ENCODE measurements at regions not wholly inside any gene's neighbourhood (a gene's known extent, or its start where the extent isn't known, plus 50 kb on each side); places are given as distances from the start of the nearest gene placed in this dataset.

GRCh38 chr16:87132361-87133014, 184.7 kb downstream of the C16orf95 start:
- Histone ChIP-seq H3K79me2 (ENCODE audit: control insufficient read depth, insufficient read depth, low read length) (no peaks in the 10 kb centered on the region), H2AFZ (ENCODE audit: control insufficient read depth, low read depth, low read length) (no peak overlapping the region), H3K9me3 (replicated peaks; ENCODE audit: control insufficient read depth, insufficient read depth, low read length) (no peaks in the 10 kb centered on the region; the same call in 2 of the 3 replicates), H3K36me3 (ENCODE audit: control insufficient read depth in 2 of 2, insufficient read depth in 2 of 2, low read length in 1 of 2) (no peaks in the 10 kb centered on the region), H3K27ac (ENCODE audit: control insufficient read depth, insufficient read depth) (no peak overlapping the region), H3K27me3 (replicated peaks in 1 of 2; ENCODE audit: control insufficient read depth in 2 of 2, insufficient read depth in 2 of 2, low read length in 1 of 2) (no peaks in the 10 kb centered on the region), H3K4me1 (ENCODE audit: control insufficient read depth, insufficient read depth, low read length) (no peaks in the 10 kb centered on the region), H3K4me2 (ENCODE audit: control insufficient read depth, insufficient read depth) (no peak overlapping the region), H4K20me1 (ENCODE audit: control insufficient read depth, insufficient read depth) (no peaks in the 10 kb centered on the region), H3K9ac (ENCODE audit: control insufficient read depth, insufficient read depth, low read length) (no peak overlapping the region), H3K4me3 (no peak overlapping the region)
- ChIA-PET POLR2A (no interaction called here), RAD21 (ENCODE audit: unreplicated experiment) (no interaction called here), CTCF (no interaction called here), SMC1A (ENCODE audit: uncharacterized antibody, unreplicated experiment) (no interaction called here)
- ATAC-seq (no peak), FAIRE-seq (no peak), DNase-seq (ENCODE audit: low read depth, low spot score) (no peak)
- BruUV-seq (replicated peaks), result no TSS peak
- intact Hi-C loops (cut with micrococcal nuclease; ENCODE audit: unreplicated experiment) (no loop called here), in situ Hi-C loops (cut with MboI) (no loop called here)
- no peak for TF ChIP-seq RB1 (IDR thresholded peaks at IDR 0.05; ENCODE audit: borderline replicate concordance)
- TF ChIP-seq ATF7 (IDR thresholded peaks at IDR 0.05; ENCODE audit: low read depth), result no peak
- TF ChIP-seq NKRF (conservative IDR thresholded peaks at IDR 0.05), result no peak
- TF ChIP-seq SRF (IDR thresholded peaks at IDR 0.05; ENCODE audit: low read depth in 2 of 2, low read length in 2 of 2), result no peak
- TF ChIP-seq RELB (IDR thresholded peaks at IDR 0.05; ENCODE audit: low read depth), result no peak
- no peak for TF ChIP-seq EGR1 (IDR thresholded peaks at IDR 0.05; ENCODE audit: borderline replicate concordance in 1 of 2, low read depth in 2 of 2, low read length in 2 of 2)
- no peak for TF ChIP-seq RAD51 (IDR thresholded peaks at IDR 0.05)
- TF ChIP-seq GATAD2B (conservative IDR thresholded peaks at IDR 0.05; ENCODE audit: low read depth), result no peak
- TF ChIP-seq CREM (IDR thresholded peaks at IDR 0.05; ENCODE audit: low read depth), result no peak
- TF ChIP-seq IKZF1 (conservative IDR thresholded peaks at IDR 0.05), result no peak
- no peak for TF ChIP-seq E2F4 (IDR thresholded peaks at IDR 0.05; ENCODE audit: low read depth, low read length)
- no peak for TF ChIP-seq PRDM15 (CRISPR knock-in tag; IDR thresholded peaks at IDR 0.05)
- WGBS (ENCODE audit: insufficient coverage, insufficient replicate concordance, low lambda C conversion rate, missing lambda C conversion rate), result 29% methylated on average over 16 of the region's 20 CpGs
